ENCODE measurements at regions not wholly inside any gene's neighbourhood (a gene's known extent, or its start where the extent isn't known, plus 50 kb on each side); places are given as distances from the start of the nearest gene placed in this dataset.

DNA sequence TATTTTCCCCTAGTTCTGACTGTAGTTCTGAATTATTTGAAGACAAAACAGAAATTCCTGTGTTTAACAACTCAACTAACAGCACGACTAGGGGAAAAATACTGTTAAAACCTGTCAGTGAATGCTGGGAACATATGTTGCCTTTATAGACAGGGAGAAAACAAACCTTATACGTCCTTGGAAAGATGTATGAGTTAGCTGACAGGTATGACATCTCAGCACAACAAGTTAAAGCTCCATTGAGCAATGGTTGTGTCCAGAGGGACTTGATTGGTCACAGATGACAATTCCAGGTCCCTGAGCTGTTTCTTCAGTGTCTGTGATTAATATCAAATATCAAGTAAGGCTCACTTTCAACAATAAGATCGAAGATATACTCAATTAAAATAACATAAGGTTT lies 58.2 kb upstream of the DDIT4L start:
- TF ChIP-seq POLR2A (IDR thresholded peaks at IDR 0.05) (no peak), CTCF (IDR thresholded peaks at IDR 0.05) (no peak)
- H3K27me3 ChIP-seq, result no peaks in the 10 kb centered on the region
- intact Hi-C loops (cut with DNase I), result no loop called here
- no peaks in the 10 kb centered on the region for H3K36me3 ChIP-seq
- DNase-seq, result no peak
- H3K4me1 ChIP-seq, result no peaks in the 10 kb centered on the region
- H3K4me3 ChIP-seq (replicated peaks in 1 of 3), result no peak overlapping the region
- WGBS, 2 donors, result 61 to 64% methylated on average over 3 of the region's 3 CpGs
- H3K9me3 ChIP-seq, result no peaks in the 10 kb centered on the region
- H3K27ac ChIP-seq, result no peak overlapping the region

- Histone ChIP-seq H3K27ac (no peak overlapping the region), H3K36me3 (no peaks in the 10 kb centered on the region), H3K9me3 (no peaks in the 10 kb centered on the region), H3K4me3 (replicated peaks in 1 of 3) (no peak overlapping the region), H3K4me1 (no peaks in the 10 kb centered on the region), H3K27me3 (no peaks in the 10 kb centered on the region)
- no peak for DNase-seq
- TF ChIP-seq CTCF (IDR thresholded peaks at IDR 0.05) (no peak), POLR2A (IDR thresholded peaks at IDR 0.05) (no peak)
- intact Hi-C loops (cut with DNase I), result no loop called here
Observed at GRCh38 chr4:100246697-100247096, 56.4 kb upstream of the DDIT4L start.

DNA sequence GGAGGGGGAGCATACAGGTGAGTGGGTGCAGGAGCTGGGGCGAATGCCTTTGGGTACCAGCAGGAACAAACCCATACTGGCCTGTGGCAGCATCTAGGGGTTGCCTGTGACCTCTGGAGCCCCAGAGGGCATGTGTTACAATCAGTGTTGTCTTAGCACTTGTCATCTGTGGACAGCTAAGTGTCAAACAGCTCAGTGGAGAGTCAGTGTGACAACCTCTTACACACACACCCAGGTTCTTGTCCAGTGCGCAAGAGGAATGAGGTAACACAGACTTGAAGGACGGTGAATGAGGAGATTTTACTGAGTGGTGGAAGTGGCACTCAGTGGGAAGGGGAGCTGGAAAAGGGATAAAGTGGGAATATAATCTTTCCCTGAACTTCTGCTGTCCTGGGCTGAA lies 54.1 kb upstream of the DDIT4L start:
- intact Hi-C loops (cut with DNase I), result no loop called here
- TF ChIP-seq CTCF (IDR thresholded peaks at IDR 0.05), result no peak
- TF ChIP-seq POLR2A (IDR thresholded peaks at IDR 0.05), result no peak

More for the DNA sequence above, 54.1 kb upstream of the DDIT4L start:
- WGBS, 2 donors, result 91 to 98% methylated on average over 3 of the region's 3 CpGs
- Histone ChIP-seq H3K9me3 (no peaks in the 10 kb centered on the region), H3K27ac (no peak overlapping the region), H3K36me3 (no peaks in the 10 kb centered on the region), H3K4me1 (no peaks in the 10 kb centered on the region), H3K27me3 (no peaks in the 10 kb centered on the region), H3K4me3 (replicated peaks in 1 of 3) (no peak overlapping the region)
- no peak for DNase-seq
